ENCODE measurements at regions not wholly inside any gene's neighbourhood (a gene's known extent, or its start where the extent isn't known, plus 50 kb on each side); places are given as distances from the start of the nearest gene placed in this dataset.

DNA sequence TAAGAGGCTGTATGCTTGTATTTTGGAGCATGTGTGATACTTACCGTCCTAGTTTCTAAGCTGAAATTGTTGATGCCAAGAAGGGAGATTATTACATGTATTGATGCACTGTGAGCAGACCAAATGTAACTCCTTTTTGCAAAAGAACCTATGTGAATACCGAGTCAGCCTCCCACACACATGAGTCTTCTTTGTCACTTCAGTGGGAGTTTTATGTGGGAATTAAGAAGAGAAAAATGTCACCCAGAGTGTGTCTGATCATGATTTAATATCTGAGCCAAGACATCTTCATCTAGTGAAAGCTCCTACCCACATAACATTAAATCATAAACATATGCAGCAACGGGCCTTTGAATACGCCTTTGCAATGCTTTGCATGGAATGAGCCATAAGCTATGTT lies 380.3 kb upstream of the ACTBL2 start:
- H3K27ac ChIP-seq (replicated peaks) = no peak overlapping the region
- H3K27me3 ChIP-seq (ENCODE audit: insufficient read depth, poor library complexity, severe bottlenecking) = no peaks in the 10 kb centered on the region
- DNase-seq (ENCODE audit: low read depth in 1 of 2, low spot score in 1 of 2) = no peak
- no peak overlapping the region for H3K4me3 ChIP-seq (replicated peaks; ENCODE audit: insufficient read depth, low read length)
- TF ChIP-seq POLR2AphosphoS5 (IDR thresholded peaks at IDR 0.05; ENCODE audit: low read depth) = no peak
- no peak for TF ChIP-seq GABPA (IDR thresholded peaks at IDR 0.05; ENCODE audit: low read depth)
- TF ChIP-seq, protein P1, sequence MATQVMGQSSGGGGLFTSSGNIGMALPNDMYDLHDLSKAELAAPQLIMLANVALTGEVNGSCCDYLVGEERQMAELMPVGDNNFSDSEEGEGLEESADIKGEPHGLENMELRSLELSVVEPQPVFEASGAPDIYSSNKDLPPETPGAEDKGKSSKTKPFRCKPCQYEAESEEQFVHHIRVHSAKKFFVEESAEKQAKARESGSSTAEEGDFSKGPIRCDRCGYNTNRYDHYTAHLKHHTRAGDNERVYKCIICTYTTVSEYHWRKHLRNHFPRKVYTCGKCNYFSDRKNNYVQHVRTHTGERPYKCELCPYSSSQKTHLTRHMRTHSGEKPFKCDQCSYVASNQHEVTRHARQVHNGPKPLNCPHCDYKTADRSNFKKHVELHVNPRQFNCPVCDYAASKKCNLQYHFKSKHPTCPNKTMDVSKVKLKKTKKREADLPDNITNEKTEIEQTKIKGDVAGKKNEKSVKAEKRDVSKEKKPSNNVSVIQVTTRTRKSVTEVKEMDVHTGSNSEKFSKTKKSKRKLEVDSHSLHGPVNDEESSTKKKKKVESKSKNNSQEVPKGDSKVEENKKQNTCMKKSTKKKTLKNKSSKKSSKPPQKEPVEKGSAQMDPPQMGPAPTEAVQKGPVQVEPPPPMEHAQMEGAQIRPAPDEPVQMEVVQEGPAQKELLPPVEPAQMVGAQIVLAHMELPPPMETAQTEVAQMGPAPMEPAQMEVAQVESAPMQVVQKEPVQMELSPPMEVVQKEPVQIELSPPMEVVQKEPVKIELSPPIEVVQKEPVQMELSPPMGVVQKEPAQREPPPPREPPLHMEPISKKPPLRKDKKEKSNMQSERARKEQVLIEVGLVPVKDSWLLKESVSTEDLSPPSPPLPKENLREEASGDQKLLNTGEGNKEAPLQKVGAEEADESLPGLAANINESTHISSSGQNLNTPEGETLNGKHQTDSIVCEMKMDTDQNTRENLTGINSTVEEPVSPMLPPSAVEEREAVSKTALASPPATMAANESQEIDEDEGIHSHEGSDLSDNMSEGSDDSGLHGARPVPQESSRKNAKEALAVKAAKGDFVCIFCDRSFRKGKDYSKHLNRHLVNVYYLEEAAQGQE (IDR thresholded peaks at IDR 0.05; ENCODE audit: insufficient replicate concordance, low read depth) = no peak
- TF ChIP-seq, protein P2, sequence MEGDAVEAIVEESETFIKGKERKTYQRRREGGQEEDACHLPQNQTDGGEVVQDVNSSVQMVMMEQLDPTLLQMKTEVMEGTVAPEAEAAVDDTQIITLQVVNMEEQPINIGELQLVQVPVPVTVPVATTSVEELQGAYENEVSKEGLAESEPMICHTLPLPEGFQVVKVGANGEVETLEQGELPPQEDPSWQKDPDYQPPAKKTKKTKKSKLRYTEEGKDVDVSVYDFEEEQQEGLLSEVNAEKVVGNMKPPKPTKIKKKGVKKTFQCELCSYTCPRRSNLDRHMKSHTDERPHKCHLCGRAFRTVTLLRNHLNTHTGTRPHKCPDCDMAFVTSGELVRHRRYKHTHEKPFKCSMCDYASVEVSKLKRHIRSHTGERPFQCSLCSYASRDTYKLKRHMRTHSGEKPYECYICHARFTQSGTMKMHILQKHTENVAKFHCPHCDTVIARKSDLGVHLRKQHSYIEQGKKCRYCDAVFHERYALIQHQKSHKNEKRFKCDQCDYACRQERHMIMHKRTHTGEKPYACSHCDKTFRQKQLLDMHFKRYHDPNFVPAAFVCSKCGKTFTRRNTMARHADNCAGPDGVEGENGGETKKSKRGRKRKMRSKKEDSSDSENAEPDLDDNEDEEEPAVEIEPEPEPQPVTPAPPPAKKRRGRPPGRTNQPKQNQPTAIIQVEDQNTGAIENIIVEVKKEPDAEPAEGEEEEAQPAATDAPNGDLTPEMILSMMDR (IDR thresholded peaks at IDR 0.05; ENCODE audit: insufficient read depth, low read length) = no peak
- no peak for TF ChIP-seq SPI1 (IDR thresholded peaks at IDR 0.05; ENCODE audit: borderline replicate concordance, low read depth)

DNA sequence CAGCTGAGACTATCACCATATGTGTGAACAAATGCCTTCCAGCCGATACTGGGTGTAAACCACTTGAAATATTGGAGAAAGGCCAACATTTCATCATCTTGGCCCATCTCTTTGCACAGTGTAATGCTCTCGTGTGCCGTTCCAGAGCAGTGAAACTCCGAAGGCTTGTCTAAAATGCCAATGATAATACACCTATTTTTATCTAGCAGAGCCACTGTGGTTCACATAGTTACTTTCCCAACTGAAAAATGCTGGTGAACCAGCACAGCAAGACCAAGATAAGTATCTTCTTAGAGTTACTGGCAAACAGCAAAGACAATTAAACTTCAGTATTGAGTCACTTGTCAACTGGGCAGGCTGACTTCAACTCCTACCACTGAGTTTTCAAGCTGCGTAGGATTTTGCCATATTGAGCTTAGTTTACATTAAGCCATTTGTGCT lies 379.9 kb upstream of the ACTBL2 start:
- H3K27me3 ChIP-seq (ENCODE audit: insufficient read depth, poor library complexity, severe bottlenecking) = no peaks in the 10 kb centered on the region
- TF ChIP-seq, protein P2 (IDR thresholded peaks at IDR 0.05; ENCODE audit: insufficient read depth, low read length) = no peak
- no peak for TF ChIP-seq SPI1 (IDR thresholded peaks at IDR 0.05; ENCODE audit: borderline replicate concordance, low read depth)
- TF ChIP-seq, protein P1 (IDR thresholded peaks at IDR 0.05; ENCODE audit: insufficient replicate concordance, low read depth) = no peak
- no peak for TF ChIP-seq POLR2AphosphoS5 (IDR thresholded peaks at IDR 0.05; ENCODE audit: low read depth)
- TF ChIP-seq GABPA (IDR thresholded peaks at IDR 0.05; ENCODE audit: low read depth) = no peak
- H3K4me3 ChIP-seq (replicated peaks; ENCODE audit: insufficient read depth, low read length) = no peak overlapping the region
- no peak for DNase-seq (ENCODE audit: low read depth in 1 of 2, low spot score in 1 of 2)
- H3K27ac ChIP-seq (replicated peaks) = no peak overlapping the region

DNA sequence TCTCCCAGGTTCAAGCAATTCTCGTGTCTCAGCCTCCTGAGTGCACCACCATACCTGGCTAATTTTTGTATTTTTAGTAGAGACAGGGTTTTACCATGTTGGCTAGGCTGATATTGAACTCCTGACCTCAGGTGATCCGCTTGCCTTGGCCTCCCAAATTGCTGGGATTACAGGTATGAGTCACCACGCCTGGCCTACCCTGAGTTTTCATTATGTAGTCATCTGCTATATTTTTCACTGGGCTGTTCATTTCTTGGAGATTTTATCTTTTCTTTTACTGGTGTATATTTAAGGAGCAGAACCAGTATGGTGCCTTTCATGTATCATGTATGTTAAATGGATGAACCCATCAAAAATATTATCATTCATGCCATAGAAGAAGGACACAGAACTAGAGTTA lies 377.0 kb upstream of the ACTBL2 start:
- Histone ChIP-seq H3K27ac (replicated peaks) (no peak overlapping the region), H3K4me3 (replicated peaks; ENCODE audit: insufficient read depth, low read length) (no peak overlapping the region), H3K27me3 (ENCODE audit: insufficient read depth, poor library complexity, severe bottlenecking) (no peaks in the 10 kb centered on the region)
- no peak for DNase-seq (ENCODE audit: low read depth in 1 of 2, low spot score in 1 of 2)
- TF ChIP-seq, protein P2 (IDR thresholded peaks at IDR 0.05; ENCODE audit: insufficient read depth, low read length) = no peak
- TF ChIP-seq, protein P1 (IDR thresholded peaks at IDR 0.05; ENCODE audit: insufficient replicate concordance, low read depth) = no peak
- no peak for TF ChIP-seq POLR2AphosphoS5 (IDR thresholded peaks at IDR 0.05; ENCODE audit: low read depth)
- TF ChIP-seq GABPA (IDR thresholded peaks at IDR 0.05; ENCODE audit: low read depth) = no peak
- no peak for TF ChIP-seq SPI1 (IDR thresholded peaks at IDR 0.05; ENCODE audit: borderline replicate concordance, low read depth)
